Transverse colon (tissue), 4 donors: ENCODE measurements at regions not wholly inside any gene's neighbourhood (a gene's known extent, or its start where the extent isn't known, plus 50 kb on each side); places are given as distances from the start of the nearest gene placed in this dataset.

ENCODE experiments used
- DNase-seq: peaks from one replicate; pipeline ENCODE4 v3.0.0-alpha.2; 2019
- H3K27ac ChIP-seq, 4 donors: fragments of 200-600 bp; sonication (generic); 2 replicates each; pipeline ENCODE4 v1.5.1; 2016 to 2018; ENCODE audit warnings: inconsistent platforms in 4 of 4
- H3K27me3 ChIP-seq: fragments of 200-600 bp; sonication (generic); 2 replicates; pipeline ENCODE4 v1.5.1; 2017; ENCODE audit warnings: inconsistent platforms
- H3K36me3 ChIP-seq, 4 donors: fragments of 200-600 bp; sonication (generic); 2 replicates each; pipeline ENCODE4 v1.5.1; 2017 to 2019; ENCODE audit warnings: inconsistent platforms in 4 of 4
- H3K4me1 ChIP-seq, 4 donors: fragments of 200-600 bp; sonication (generic); 2 replicates each; pipeline ENCODE4 v1.5.1; 2017 to 2020; ENCODE audit warnings: inconsistent platforms in 4 of 4
- H3K4me3 ChIP-seq, 4 donors: fragments of 200-600 bp; sonication (generic); 1 replicate in 1 of 4; 2 replicates in 3 of 4; pipeline versions ENCODE4 v1.5.1 to v1.6.1; 2017 to 2019; ENCODE audit warnings: inconsistent platforms in 4 of 4
- H3K9me3 ChIP-seq, 2 donors: fragments of 200-600 bp; sonication (generic); 2 replicates each; pipeline ENCODE4 v1.5.1; 2017 to 2019; ENCODE audit warnings: inconsistent platforms in 2 of 2
- CTCF ChIP-seq, 5 experiments: fragments of 200-600 bp in 3 of 5; fragments of 450-650 bp in 2 of 5; sonication (generic) in 3 of 5; IDR thresholded peaks; 1 replicate in 2 of 5; 2 replicates in 3 of 5; pipeline ENCODE4 v1.5.1; 2016 to 2017; ENCODE audit warnings: antibody characterized with exemption in 5 of 5, inconsistent platforms in 3 of 5, mild to moderate bottlenecking in 2 of 5, moderate library complexity in 1 of 5
- EP300 ChIP-seq: sonication (generic); formaldehyde crosslinking; IDR thresholded peaks from one replicate; pipeline ENCODE4 v1.6.1; 2017; ENCODE audit warnings: antibody characterized with exemption, low read depth
- POLR2A ChIP-seq: fragments of 450-650 bp; IDR thresholded peaks from one replicate; pipeline ENCODE4 v1.6.1; 2016; ENCODE audit warnings: antibody characterized with exemption, mild to moderate bottlenecking, moderate library complexity
- POLR2AphosphoS5 ChIP-seq, 3 donors: sonication (generic); formaldehyde crosslinking; IDR thresholded peaks; one replicate each; pipeline ENCODE4 v1.6.1; 2016; ENCODE audit warnings: antibody characterized with exemption in 3 of 3
- WGBS, 2 donors: methylation state at CpG; one replicate each; pipeline ENCODE4 v1.1.5; 2018; ENCODE audit warnings: low coverage in 1 of 2; 5-methylcytosine and 5-hydroxymethylcytosine counted together
- in situ Hi-C, 4 donors: fragments of 200-750 bp; cut with MboI; loops; one replicate each; pipeline versions ENCODE4 v1.15.0 to v1.15.1; 2017; ENCODE audit warnings: low sequenced_read_pairs in 3 of 4, low pct_ligation_motif_present in 1 of 4, low pct_unique_long_range_greater_than_20kb in 1 of 4
- intact Hi-C: fragments of 100-400 bp; cut with DNase I; formaldehyde crosslinking; loops from one replicate; pipeline ENCODE4 v1.15.1; 2023; ENCODE audit warnings: low total_unique reads

GRCh38 chr13:78305171-78305570 is 298.2 kb downstream of the POU4F1 start:
- Histone ChIP-seq H3K4me1 (no peaks in the 10 kb centered on the region), H3K27me3 (no peaks in the 10 kb centered on the region), H3K9me3 (no peaks in the 10 kb centered on the region), H3K36me3 (no peaks in the 10 kb centered on the region), H3K4me3 (no peak overlapping the region), H3K27ac (no peak overlapping the region)
- 63 to 67% methylated on average over 3 of the region's 3 CpGs for WGBS, 2 donors
- intact Hi-C loops, result no loop called here
- TF ChIP-seq POLR2A, result no peak
- no peak for TF ChIP-seq CTCF (IDR thresholded peaks at IDR 0.05)
- no peak for TF ChIP-seq POLR2AphosphoS5 (IDR thresholded peaks at IDR 0.05)
- no peak for TF ChIP-seq EP300
- no peak for DNase-seq
- in situ Hi-C loops, result no loop called here

GRCh38 chr13:78299832-78300623 is 303.3 kb downstream of the POU4F1 start:
- intact Hi-C loops, result no loop called here
- H3K4me1 ChIP-seq, result no peaks in the 10 kb centered on the region
- TF ChIP-seq POLR2AphosphoS5 (IDR thresholded peaks at IDR 0.05), result no peak
- no peak for TF ChIP-seq CTCF (IDR thresholded peaks at IDR 0.05)
- TF ChIP-seq EP300, result no peak
- TF ChIP-seq POLR2A, result no peak
- no peak for DNase-seq
- no peak overlapping the region for H3K4me3 ChIP-seq
- no peaks in the 10 kb centered on the region for H3K27me3 ChIP-seq
- H3K36me3 ChIP-seq, result no peaks in the 10 kb centered on the region
- H3K27ac ChIP-seq, result no peak overlapping the region
- in situ Hi-C loops, result no loop called here
- H3K9me3 ChIP-seq, result no peaks in the 10 kb centered on the region

GRCh38 chr13:78298657-78299056 is 304.7 kb downstream of the POU4F1 start:
- no peaks in the 10 kb centered on the region for H3K36me3 ChIP-seq
- no peak for DNase-seq
- no peak overlapping the region for H3K27ac ChIP-seq
- H3K9me3 ChIP-seq, result no peaks in the 10 kb centered on the region
- in situ Hi-C loops (no loop called here), intact Hi-C loops (no loop called here)
- H3K4me1 ChIP-seq, result no peaks in the 10 kb centered on the region
- WGBS, 2 donors, result 16 to 18% methylated on average over 1 of the region's 1 CpG
- TF ChIP-seq POLR2AphosphoS5 (IDR thresholded peaks at IDR 0.05) (no peak), CTCF (IDR thresholded peaks at IDR 0.05) (no peak), POLR2A (no peak), EP300 (no peak)
- H3K27me3 ChIP-seq, result no peaks in the 10 kb centered on the region
- no peak overlapping the region for H3K4me3 ChIP-seq

GRCh38 chr13:78286748-78287147 is 316.6 kb downstream of the POU4F1 start:
- WGBS, 2 donors, result 56 to 70% methylated on average over 1 of the region's 1 CpG
- H3K27me3 ChIP-seq, result no peaks in the 10 kb centered on the region
- TF ChIP-seq CTCF (IDR thresholded peaks at IDR 0.05) (no peak), EP300 (no peak), POLR2A (no peak), POLR2AphosphoS5 (IDR thresholded peaks at IDR 0.05) (no peak)
- no peak overlapping the region for H3K4me3 ChIP-seq
- no peak for DNase-seq
- intact Hi-C loops, result no loop called here
- in situ Hi-C loops, result no loop called here
- H3K27ac ChIP-seq, result no peak overlapping the region
- H3K9me3 ChIP-seq, result peaks cover 3 to 5% of the 10 kb centered on the region in 2 donors
- H3K36me3 ChIP-seq, result no peaks in the 10 kb centered on the region
- H3K4me1 ChIP-seq, result no peaks in the 10 kb centered on the region
